DMS114 treated with DMSO at 0.1 percent for 48 hours (cell line): ENCODE measurements at regions not wholly inside any gene's neighbourhood (a gene's known extent, or its start where the extent isn't known, plus 50 kb on each side); places are given as distances from the start of the nearest gene placed in this dataset.
"Not testable (repeated sequence)": the region's sequence is repeated elsewhere in the genome, so short reads cannot be mapped to it uniquely, and the experiment has no call there.

Experiments
- DNase-seq: peaks from one replicate; lab custom pipeline; 2025; ENCODE audit not compliant: unreplicated experiment; lab: John Stamatoyannopoulos, UW

GRCh38 chr20:60160451-60161145 is 202.4 kb downstream of the CDH26 start:
- no peak for DNase-seq

DNA sequence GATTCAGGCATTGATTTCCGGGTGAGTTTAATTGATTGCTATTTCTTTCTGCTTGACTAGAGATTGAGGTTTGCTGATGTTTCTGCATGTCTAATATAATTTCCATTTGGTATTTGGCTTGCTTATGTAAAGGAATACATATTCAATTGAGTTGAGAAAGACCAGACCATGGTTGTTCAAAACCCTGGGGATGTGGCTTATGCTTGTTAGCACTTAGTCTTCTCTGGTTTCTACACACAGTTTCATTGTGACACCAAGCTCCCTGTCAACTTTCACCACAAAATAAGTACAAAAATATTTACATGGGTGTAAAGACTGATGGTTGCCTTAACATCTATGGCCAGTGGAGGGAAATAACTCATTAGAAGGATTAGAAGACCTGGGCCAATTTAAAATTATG is 209.6 kb downstream of the CDH26 start:
- no peak for DNase-seq

DNA sequence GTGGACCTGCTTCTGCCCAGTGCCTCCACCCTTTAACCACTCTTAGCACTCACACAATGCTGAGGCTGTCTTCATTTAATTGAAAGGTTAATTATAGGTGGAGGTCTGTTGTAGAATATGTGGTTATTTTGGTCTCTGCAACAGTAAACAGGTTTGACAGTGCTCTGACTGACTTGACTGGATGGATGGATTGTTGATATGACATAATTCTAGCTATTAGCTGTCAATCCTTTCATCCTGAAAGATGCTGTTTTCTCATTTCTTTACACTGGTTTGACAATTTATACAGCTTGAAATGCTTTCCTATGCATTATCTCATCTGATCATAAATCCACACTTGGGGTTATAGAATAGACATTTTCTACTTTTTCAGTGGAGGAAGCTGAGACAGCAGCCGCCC is 210.7 kb downstream of the CDH26 start:
- DNase-seq = no peak

GRCh38 chr20:60170116-60170515 is 211.9 kb downstream of the CDH26 start:
- DNase-seq = no peak

DNA sequence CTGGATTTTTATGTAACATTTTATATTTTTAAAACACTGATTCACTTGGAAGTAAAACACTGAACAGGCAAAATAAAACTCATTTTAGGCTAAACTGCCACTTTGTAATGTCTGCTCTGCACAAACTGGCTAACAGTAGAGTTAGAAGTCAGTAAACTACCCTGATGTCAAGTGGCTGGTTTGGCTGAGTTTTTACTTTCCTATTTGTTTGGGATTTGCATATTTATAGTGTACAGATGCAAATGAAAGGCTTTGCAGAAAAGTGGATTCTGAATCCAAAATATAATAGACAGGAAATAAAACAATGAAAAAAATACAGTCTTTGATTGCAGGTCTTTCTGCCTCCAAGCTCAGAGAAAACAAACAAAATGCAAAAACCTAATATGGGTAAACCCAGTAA is 213.1 kb downstream of the CDH26 start:
- DNase-seq = no peak

GRCh38 chr20:60171738-60172137 is 213.5 kb downstream of the CDH26 start:
- no peak for DNase-seq

DNA sequence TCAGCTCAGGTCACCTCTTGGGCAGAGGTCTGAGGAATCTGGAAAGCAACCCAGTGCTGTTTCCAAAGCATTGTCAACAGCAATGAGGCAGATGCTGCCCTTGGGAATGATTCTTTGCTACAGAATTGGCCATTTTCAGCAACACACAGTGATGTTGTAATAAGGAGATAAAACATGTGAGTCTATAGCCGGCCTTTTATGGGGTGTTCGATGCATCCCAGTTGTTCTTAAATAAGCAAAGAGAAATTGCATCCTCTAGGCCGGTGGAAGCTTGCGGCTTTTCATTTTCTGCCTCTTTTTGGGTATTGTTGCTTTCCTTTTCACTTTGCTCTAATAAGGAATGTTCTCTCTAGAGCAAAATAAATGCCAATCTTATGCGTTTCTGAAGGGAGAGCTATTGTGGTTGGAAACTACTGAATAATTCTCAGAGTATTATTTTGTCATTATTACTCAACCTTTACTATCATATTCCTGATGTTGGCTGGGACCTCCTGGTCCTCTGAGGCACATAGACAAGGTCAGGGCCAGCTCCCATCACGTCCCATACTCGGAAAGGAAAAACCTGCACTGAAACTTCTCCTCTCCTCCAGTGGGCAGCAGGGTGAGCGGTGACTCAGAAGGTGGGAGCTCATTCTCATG is 214.2 kb downstream of the CDH26 start:
- DNase-seq = no peak

DNA sequence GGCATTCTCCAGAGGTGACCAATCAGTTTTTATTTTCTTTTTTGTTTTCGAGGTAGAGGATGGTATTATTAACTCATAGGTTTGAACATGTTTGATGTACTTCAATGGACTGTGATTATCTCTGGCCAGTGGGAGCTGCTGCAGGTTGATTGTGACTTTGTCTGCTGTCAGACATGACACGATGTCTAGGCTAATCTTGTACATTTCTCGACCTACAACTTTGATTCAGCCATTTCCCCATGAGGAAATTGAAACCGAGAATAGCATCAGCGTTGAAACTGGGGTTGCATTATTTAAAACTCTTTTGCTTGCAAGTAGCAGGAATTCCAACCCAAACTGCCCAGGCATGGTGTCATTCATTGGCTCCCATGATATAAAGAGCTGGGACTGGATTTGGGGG is 218.9 kb downstream of the CDH26 start:
- no peak for DNase-seq

GRCh38 chr20:60180986-60181385 is 222.8 kb downstream of the CDH26 start:
- no peak for DNase-seq

GRCh38 chr20:60186412-60186811 is 228.2 kb downstream of the CDH26 start:
- DNase-seq = no peak

DNA sequence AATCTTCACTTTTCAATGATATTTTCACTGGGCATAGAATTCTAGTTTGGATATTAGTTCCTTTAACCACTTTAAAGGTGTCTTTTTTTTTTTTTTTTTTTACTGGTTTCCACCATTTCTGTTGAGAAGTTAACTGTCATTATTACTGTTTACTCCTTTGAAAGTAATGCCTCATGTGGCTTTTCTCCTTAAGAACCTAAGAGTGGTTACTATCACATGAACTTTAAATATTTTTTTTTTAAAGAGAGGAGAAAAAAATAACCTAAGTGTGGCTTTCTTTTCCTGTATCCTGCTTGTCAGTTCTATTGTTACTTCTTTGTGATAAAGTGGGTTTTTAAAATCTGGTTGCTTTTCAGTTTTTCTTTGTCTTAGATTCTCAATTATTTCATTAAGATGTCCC is 229.5 kb downstream of the CDH26 start:
- DNase-seq = no peak

- DNase-seq = no peak
Observed at GRCh38 chr20:60191014-60191413, 232.8 kb downstream of the CDH26 start.

GRCh38 chr20:60192326-60192725 is 234.1 kb downstream of the CDH26 start:
- DNase-seq = no peak

- DNase-seq = not testable (repeated sequence)
Observed at GRCh38 chr20:60199132-60199531, 240.9 kb downstream of the CDH26 start.

- DNase-seq = no peak
Observed at GRCh38 chr20:60199866-60200265, 241.6 kb downstream of the CDH26 start.

DNA sequence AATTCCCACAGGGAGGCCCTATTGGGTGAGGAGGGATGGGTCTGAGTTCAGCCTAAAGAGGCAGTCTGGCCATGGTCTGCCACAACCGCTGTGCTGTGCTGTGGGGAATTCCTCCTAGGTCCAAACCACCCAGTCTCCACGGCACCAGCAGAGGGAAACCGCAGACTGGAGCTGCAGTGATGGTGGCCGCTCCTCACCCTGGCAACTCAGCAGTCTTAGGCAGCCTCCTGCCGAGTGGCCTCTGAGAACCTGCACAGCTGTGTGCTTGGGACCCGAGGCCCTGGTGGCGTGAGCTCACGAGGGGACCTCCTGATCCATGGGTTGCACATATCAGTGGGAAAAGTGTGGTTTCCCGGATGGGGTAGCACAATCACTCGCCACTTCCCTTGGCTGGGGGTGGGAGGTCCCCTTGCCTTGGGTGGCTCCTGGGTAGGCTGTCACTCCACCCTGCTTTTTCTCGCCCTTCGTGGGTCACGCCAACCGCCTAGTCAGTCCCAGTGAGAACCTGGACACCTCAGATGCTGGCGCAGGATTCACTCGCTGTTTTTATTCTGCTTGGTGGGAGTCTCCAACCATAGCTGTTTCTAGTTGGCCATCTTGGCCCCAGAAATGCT is 242.2 kb downstream of the CDH26 start:
- no peak for DNase-seq

GRCh38 chr20:60201198-60201835 is 243.1 kb downstream of the CDH26 start:
- no peak for DNase-seq

- no peak for DNase-seq
Observed at GRCh38 chr20:60202046-60202445, 243.8 kb downstream of the CDH26 start.

GRCh38 chr20:60203451-60203850 is 245.2 kb downstream of the CDH26 start:
- no peak for DNase-seq

GRCh38 chr20:60204601-60205000 is 246.4 kb downstream of the CDH26 start:
- DNase-seq = no peak

DNA sequence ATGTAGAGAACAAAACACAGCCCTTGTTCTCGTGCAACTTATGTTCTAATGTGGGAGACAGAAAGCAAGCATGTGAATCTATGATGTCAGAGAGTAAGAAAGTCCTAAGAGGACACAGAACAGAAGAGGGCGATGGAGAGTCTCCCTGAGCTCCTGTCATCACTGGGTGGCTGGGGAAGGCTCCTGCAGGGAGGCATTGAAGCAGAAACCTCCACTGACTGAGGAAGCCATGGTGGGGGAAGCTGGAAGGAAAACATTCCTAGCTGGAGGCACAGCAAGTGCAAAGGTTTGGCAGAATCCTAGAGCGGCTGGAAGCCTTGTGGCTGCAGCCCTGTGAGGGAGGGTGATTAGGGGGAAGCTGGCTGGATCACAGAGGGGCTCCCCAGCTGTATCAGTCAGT is 248.0 kb downstream of the CDH26 start:
- DNase-seq = peak; percentile 9

GRCh38 chr20:60209048-60209447 is 250.8 kb downstream of the CDH26 start:
- DNase-seq = no peak
